Type B pancreatic cell (in vitro differentiated cells): ENCODE measurements at regions not wholly inside any gene's neighbourhood (a gene's known extent, or its start where the extent isn't known, plus 50 kb on each side); places are given as distances from the start of the nearest gene placed in this dataset.

Source experiments
- DNase-seq: peaks from one replicate; pipeline ENCODE4 v3.0.0; 2021; ENCODE audit warnings: mixed read lengths; ENCODE audit not compliant: unreplicated experiment; ENCODE audit errors: extremely low spot score
- H3K27ac Mint-ChIP-seq: 2 replicates; pipeline ENCODE4 v1.8.0; 2021; ENCODE audit warnings: mild to moderate bottlenecking, mixed read lengths
- H3K27me3 Mint-ChIP-seq: 2 replicates; pipeline ENCODE4 v1.8.0; 2021; ENCODE audit warnings: mixed read lengths
- H3K36me3 Mint-ChIP-seq: 2 replicates; pipeline ENCODE4 v1.8.0; 2021; ENCODE audit warnings: mixed read lengths
- H3K4me1 Mint-ChIP-seq: one replicate; pipeline ENCODE4 v1.8.0; 2021; ENCODE audit warnings: mixed read lengths; ENCODE audit not compliant: unreplicated experiment
- H3K4me3 Mint-ChIP-seq: 2 replicates; pipeline ENCODE4 v1.8.0; 2021; ENCODE audit warnings: mild to moderate bottlenecking, mixed read lengths
- H3K9me3 Mint-ChIP-seq: 2 replicates; pipeline ENCODE4 v1.8.0; 2021; ENCODE audit warnings: mixed read lengths
- TF ChIP-seq, protein P1 (sequence below): fragments of 200-600 bp; sonication (generic); conservative IDR thresholded peaks from 2 replicates; pipeline ENCODE4 v1.5.0; 2021; ENCODE audit warnings: antibody characterized with exemption, mild to moderate bottlenecking

DNA sequence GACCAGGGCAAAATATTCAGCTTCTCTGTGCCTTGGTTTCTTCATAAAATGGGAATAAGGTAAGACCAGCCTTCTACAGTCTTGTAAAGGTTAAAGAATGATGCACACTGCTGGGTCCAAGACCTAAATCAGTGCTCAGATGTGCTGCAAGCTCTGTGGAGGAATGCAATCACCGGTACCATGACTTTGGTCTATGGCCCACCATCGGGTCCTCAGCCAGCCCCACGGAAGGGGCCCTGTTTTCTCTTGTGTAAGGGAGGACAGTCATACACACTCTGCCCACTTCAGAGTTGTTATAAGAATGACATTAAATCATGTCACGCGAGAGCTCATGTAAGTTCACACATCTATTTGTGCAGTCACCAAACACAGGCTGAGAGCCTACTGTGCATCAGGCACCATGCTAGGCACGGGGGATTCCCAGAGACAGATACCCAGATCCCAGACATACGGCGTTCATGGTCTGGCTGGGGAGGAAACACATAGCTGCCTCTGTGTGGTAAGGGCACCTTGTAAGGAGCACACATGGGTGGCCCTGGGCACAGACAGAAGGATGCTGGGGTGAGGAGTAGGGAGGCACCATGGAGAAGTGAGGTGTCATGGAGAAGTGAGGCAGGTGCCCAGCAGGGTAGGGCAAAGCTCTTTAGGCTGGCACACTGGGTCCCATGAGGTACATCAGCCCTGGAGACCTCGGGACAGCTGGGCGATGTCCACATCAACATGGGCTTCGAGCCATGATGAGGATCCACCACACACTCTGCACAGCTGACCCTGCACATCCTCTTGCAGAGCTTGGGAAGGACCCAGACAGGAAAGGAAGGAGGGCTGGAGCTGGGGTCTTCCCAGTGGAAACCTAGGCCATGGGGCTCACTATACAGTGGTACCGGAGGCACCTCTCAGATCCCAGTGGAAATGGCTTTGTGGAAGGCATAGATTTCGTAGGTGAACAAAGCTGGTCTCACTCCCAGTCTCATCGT is 190.4 kb upstream of the DIO3 start:
- Mint-ChIP-seq H3K27ac (no peak overlapping the region), H3K9me3 (no peaks in the 10 kb centered on the region), H3K4me1 (no peaks in the 10 kb centered on the region), H3K36me3 (no peaks in the 10 kb centered on the region), H3K27me3 (peaks cover 3% of the 10 kb centered on the region), H3K4me3 (no peak overlapping the region)
- no peak for DNase-seq
- TF ChIP-seq, protein P1, sequence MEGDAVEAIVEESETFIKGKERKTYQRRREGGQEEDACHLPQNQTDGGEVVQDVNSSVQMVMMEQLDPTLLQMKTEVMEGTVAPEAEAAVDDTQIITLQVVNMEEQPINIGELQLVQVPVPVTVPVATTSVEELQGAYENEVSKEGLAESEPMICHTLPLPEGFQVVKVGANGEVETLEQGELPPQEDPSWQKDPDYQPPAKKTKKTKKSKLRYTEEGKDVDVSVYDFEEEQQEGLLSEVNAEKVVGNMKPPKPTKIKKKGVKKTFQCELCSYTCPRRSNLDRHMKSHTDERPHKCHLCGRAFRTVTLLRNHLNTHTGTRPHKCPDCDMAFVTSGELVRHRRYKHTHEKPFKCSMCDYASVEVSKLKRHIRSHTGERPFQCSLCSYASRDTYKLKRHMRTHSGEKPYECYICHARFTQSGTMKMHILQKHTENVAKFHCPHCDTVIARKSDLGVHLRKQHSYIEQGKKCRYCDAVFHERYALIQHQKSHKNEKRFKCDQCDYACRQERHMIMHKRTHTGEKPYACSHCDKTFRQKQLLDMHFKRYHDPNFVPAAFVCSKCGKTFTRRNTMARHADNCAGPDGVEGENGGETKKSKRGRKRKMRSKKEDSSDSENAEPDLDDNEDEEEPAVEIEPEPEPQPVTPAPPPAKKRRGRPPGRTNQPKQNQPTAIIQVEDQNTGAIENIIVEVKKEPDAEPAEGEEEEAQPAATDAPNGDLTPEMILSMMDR: no peak

DNA sequence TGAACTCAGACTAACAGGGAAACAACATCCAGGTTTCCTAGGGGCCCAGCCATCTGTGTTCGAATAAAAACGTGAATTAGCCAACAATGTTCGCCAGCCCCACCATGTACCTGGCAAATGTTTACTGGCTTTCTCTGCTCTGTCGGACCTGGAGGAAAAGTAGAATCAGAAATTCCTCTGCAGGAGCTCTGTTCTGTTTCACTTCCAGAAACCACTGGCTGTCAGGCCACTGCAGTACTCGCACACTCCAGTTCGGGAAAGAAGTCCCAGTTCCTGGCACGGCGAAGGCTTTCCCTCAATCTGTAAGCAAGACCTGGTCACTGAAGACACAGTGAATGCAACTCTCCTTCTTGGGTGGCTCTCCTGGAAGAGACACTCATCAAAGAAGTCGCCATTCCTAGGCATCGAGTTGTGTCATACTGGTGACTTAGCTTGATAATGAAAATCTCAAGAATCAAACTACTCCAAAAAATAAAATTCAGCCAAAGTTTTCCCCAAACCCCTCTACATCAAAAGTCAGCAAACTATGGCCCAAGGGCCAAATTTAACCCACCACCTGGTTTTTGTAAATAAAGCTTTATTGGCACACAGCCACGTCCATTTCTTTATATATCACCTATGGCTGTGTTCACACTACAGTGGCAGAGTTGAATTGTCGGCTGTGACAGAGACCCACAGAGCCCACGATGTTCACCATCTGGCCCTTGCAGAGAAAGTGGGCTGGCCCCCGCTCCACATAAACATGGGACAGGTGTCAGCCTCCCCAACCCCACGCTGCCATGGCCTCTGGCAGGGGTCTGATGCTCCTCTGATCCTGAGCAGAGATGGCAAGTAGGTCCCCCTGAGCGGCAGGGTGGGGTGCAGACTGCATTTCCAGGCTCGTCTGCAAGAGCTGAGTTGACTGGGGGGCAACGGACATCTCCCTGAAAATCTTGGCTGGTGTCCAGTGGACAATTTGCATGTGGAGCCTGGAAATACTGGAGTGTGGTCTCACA is 189.2 kb upstream of the DIO3 start:
- Mint-ChIP-seq H3K9me3 (no peaks in the 10 kb centered on the region), H3K4me3 (no peak overlapping the region), H3K4me1 (no peaks in the 10 kb centered on the region), H3K27me3 (peaks cover 6% of the 10 kb centered on the region), H3K36me3 (no peaks in the 10 kb centered on the region), H3K27ac (no peak overlapping the region)
- TF ChIP-seq, protein P1: no peak
- no peak for DNase-seq

DNA sequence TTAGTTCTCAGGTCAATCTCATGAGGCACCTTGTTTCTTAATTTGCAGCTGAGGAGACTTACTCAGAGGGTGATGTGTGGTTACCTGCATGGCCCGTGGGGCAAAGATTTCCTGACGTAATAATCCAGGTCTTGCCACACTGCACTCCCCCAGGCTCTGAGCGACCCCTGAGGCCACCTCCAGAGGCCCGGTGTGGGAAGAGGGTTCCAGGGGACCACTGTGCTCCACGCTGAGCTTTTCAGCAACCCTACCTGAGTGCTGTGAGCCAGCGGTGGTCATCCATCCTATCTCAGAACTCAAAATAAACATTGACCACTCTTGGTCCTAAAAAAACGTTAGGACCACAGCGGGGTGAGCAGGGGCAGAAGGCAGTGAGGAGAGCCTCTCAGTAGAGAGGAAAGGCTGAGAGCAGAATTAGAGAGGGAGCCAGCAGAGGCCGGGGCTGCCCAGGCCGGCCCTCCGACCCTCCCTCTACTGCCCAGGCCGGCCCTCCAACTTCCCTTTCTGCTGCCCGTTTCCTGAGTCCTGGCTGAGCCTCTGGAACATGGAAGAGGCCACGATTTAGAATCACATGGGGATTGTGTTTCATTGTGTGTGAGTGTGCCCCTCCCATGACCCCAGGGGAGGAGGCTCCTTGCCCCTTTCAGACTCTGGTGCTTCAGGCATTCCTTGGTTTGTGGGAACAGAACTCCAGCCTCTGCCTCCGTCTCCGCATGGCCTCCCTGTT is 188.2 kb upstream of the DIO3 start:
- Mint-ChIP-seq H3K27me3 (peaks cover 6% of the 10 kb centered on the region), H3K4me1 (no peaks in the 10 kb centered on the region), H3K36me3 (no peaks in the 10 kb centered on the region), H3K27ac (no peak overlapping the region), H3K9me3 (no peaks in the 10 kb centered on the region), H3K4me3 (no peak overlapping the region)
- no peak for DNase-seq
- TF ChIP-seq, protein P1: no peak

DNA sequence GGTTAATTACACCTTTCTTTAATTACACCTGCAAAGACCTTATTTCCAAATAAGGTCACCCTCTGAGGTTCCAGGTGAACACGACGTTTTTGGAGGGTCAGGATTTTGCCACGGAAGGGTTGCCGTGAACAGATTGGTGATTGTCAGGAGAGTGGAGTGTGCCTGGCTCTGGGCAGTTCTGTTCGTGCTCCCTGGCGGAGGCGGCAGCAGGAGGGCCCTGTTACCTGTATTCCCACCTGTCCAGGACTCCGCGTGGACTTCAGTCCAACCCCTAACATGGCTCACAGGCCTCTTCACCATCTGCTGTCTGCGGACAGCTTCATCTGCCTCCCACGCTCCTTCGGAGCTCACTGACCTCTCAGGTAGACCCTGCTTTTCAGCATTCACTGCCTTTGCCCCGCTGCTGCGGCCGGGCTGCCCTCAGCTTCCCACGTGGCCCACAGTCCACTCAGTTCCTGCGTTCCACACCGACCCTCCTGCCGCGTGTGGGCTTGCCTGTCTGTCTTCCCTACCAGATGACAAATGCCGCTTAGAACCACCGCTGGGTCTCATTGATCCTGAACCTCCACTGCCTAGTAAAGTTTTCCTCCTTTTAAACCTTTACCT is 187.5 kb upstream of the DIO3 start:
- Mint-ChIP-seq H3K27ac (no peak overlapping the region), H3K4me3 (no peak overlapping the region), H3K4me1 (no peaks in the 10 kb centered on the region), H3K36me3 (no peaks in the 10 kb centered on the region), H3K9me3 (no peaks in the 10 kb centered on the region), H3K27me3 (peaks cover 6% of the 10 kb centered on the region)
- no peak for DNase-seq
- TF ChIP-seq, protein P1: no peak
